ENCODE measurements at regions not wholly inside any gene's neighbourhood (a gene's known extent, or its start where the extent isn't known, plus 50 kb on each side); places are given as distances from the start of the nearest gene placed in this dataset.
"Not testable (repeated sequence)": the region's sequence is repeated elsewhere in the genome, so short reads cannot be mapped to it uniquely, and the experiment has no call there.

DNA sequence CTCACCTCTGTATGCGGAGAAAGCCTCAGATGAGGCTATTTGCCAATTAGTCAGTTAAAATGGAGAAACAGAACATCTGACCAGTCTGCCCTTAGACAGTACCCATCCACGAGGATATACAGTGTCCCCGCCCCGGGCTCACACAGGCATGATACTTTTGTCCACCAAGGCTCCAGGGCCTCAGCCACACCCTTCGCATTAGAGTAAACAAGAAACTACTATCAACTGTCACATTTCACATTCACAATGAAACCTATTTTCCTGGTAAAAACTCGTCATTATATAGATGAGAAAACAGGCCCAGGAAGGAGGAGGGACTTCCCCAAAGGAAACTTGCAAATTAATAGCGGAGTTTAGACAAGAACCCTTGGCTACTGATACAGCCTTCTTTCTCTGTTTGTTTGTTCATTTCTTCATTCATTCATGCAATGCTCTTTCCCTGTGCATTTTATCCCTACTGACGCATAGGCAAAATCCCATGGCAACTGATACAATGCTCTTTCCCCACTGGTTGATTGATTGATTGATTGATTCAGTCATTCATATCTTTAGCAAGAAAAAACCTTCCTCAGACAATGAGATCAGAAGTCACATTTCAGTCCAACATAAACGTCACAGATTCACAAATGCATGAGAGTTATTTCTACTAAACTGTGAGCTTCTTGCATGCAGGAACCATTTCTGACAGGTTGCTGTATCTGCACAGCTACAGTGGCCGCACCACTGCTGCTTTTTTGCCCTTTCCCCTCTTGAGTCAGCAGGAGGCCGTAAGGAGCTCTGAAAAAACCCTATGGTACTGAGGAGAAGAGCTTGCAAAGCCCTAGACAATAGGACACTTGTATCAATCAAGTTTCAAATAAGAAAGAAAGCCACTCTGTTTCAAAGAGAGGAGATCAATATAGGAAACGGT, 777.1 kb downstream of the RNF144A start:
- FAIRE-seq (no peak), ATAC-seq (no peak), DNase-seq (ENCODE audit: extremely low read depth in 1 of 4, low spot score in 3 of 4) (no peak)
- H3K4me2 ChIP-seq (ENCODE audit: insufficient read depth, low read length) = 0 out of 2 replicates have a peak overlapping the region, but pooled peaks have one; percentile 8
- H3K4me3 ChIP-seq = no peak overlapping the region
- H3K79me2 ChIP-seq (ENCODE audit: control insufficient read depth, insufficient read depth, low read length) = no peaks in the 10 kb centered on the region
- no peaks in the 10 kb centered on the region for H3K9me3 ChIP-seq (replicated peaks; ENCODE audit: control insufficient read depth, insufficient read depth, low read depth, low read length)
- no peaks in the 10 kb centered on the region for H3K27me3 ChIP-seq (ENCODE audit: control insufficient read depth in 2 of 2, insufficient read depth in 2 of 2, low read length in 2 of 2)
- ChIA-PET CTCF (ENCODE audit: low intra/inter-chr PET ratio) (no interaction called here), POLR2A (no interaction called here)
- in situ Hi-C loops (cut with MboI) = no loop called here
- no peaks in the 10 kb centered on the region for H3K4me1 ChIP-seq (replicated peaks in 1 of 2; ENCODE audit: control insufficient read depth in 2 of 2, insufficient read depth in 2 of 2, low read length in 2 of 2)
- H2AFZ ChIP-seq (ENCODE audit: low read depth, low read length) = no peak overlapping the region
- WGBS (ENCODE audit: insufficient coverage, low coverage, missing lambda C conversion rate) = under 1% methylated on average over 12 of the region's 12 CpGs
- no peaks in the 10 kb centered on the region for H3K36me3 ChIP-seq (ENCODE audit: control insufficient read depth, insufficient read depth, low read length)
- no peak overlapping the region for H3K27ac ChIP-seq (ENCODE audit: extremely low read depth, low read depth, low read length)
- intact Hi-C loops (cut with micrococcal nuclease) = no loop called here
- TF ChIP-seq ZNF77 (CRISPR knock-in tag; IDR thresholded peaks at IDR 0.05) = no peak
- TF ChIP-seq, protein P1, sequence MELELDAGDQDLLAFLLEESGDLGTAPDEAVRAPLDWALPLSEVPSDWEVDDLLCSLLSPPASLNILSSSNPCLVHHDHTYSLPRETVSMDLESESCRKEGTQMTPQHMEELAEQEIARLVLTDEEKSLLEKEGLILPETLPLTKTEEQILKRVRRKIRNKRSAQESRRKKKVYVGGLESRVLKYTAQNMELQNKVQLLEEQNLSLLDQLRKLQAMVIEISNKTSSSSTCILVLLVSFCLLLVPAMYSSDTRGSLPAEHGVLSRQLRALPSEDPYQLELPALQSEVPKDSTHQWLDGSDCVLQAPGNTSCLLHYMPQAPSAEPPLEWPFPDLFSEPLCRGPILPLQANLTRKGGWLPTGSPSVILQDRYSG (tag; conservative IDR thresholded peaks at IDR 0.05; ENCODE audit: low read depth) = no peak
- no peak for TF ChIP-seq ZKSCAN3 (CRISPR knock-in tag; IDR thresholded peaks at IDR 0.05)
- TF ChIP-seq TRIM28 (IDR thresholded peaks at IDR 0.05) = no peak
- no peak for TF ChIP-seq TCF7 (IDR thresholded peaks at IDR 0.05; ENCODE audit: borderline replicate concordance)
- TF ChIP-seq, protein P2, sequence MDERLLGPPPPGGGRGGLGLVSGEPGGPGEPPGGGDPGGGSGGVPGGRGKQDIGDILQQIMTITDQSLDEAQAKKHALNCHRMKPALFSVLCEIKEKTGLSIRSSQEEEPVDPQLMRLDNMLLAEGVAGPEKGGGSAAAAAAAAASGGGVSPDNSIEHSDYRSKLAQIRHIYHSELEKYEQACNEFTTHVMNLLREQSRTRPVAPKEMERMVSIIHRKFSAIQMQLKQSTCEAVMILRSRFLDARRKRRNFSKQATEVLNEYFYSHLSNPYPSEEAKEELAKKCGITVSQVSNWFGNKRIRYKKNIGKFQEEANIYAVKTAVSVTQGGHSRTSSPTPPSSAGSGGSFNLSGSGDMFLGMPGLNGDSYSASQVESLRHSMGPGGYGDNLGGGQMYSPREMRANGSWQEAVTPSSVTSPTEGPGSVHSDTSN (CRISPR knock-in tag; IDR thresholded peaks at IDR 0.05; ENCODE audit: low read depth) = no peak
- TF ChIP-seq, protein P2 (tag; conservative IDR thresholded peaks at IDR 0.05; ENCODE audit: low read depth) = no peak
- TF ChIP-seq BDP1 (IDR thresholded peaks at IDR 0.05; ENCODE audit: insufficient read depth, insufficient read length) = no peak
- TF ChIP-seq NCOA6 (IDR thresholded peaks at IDR 0.05) = no peak
- no peak for TF ChIP-seq ZNF584 (CRISPR knock-in tag; IDR thresholded peaks at IDR 0.05; ENCODE audit: low read depth)
- TF ChIP-seq HMG20B (CRISPR knock-in tag; IDR thresholded peaks at IDR 0.05) = no peak
- no peak for TF ChIP-seq SMARCE1 (IDR thresholded peaks at IDR 0.05)
- no peak for TF ChIP-seq SMAD2 (IDR thresholded peaks at IDR 0.05; ENCODE audit: low read depth, low read length)
- TF ChIP-seq ARID1B (IDR thresholded peaks at IDR 0.05) = no peak
- no TSS peak for BruUV-seq (replicated peaks)
- H4K20me1 ChIP-seq (replicated peaks; ENCODE audit: control insufficient read depth, insufficient read depth, low read length) = no peaks in the 10 kb centered on the region
- H3K9ac ChIP-seq (ENCODE audit: insufficient read depth in 1 of 2, low read depth in 2 of 2, low read length in 2 of 2) = no peak overlapping the region
- no peaks in the 10 kb centered on the region for H3K9me1 ChIP-seq (ENCODE audit: control insufficient read depth, insufficient read depth, low read length)

DNA sequence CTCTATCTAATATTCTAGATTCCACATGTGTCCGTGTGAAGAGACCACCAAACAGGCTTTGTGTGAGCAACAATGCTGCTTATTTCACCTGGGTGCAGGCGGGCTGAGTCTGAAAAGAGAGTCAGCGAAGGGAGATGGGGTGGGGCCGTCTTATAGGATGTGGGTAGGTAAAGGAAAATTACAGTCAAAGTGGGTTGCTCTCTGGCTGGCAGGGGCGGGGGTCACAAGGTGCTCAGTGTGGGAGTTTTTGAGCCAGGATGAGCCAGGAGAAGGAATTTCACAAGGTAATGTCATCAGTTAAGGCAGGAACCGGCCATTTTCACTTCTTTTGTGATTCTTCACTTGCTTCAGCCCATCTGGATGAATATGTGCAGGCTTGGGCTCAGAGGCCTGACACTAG, 779.3 kb downstream of the RNF144A start:
- H3K36me3 ChIP-seq (ENCODE audit: control insufficient read depth, insufficient read depth, low read length); H3K9me3 ChIP-seq (replicated peaks; ENCODE audit: control insufficient read depth, insufficient read depth, low read depth, low read length); POLR2A ChIA-PET; H3K4me1 ChIP-seq (replicated peaks in 1 of 2; ENCODE audit: control insufficient read depth in 2 of 2, insufficient read depth in 2 of 2, low read length in 2 of 2); ATAC-seq; H3K9ac ChIP-seq (ENCODE audit: insufficient read depth in 1 of 2, low read depth in 2 of 2, low read length in 2 of 2); DNase-seq (ENCODE audit: extremely low read depth in 1 of 4, low spot score in 3 of 4); intact Hi-C loops (cut with micrococcal nuclease); H3K4me3 ChIP-seq; BruUV-seq (replicated peaks); H3K79me2 ChIP-seq (ENCODE audit: control insufficient read depth, insufficient read depth, low read length); H3K9me1 ChIP-seq (ENCODE audit: control insufficient read depth, insufficient read depth, low read length); H4K20me1 ChIP-seq (replicated peaks; ENCODE audit: control insufficient read depth, insufficient read depth, low read length); H3K4me2 ChIP-seq (ENCODE audit: insufficient read depth, low read length); H3K27me3 ChIP-seq (ENCODE audit: control insufficient read depth in 2 of 2, insufficient read depth in 2 of 2, low read length in 2 of 2); in situ Hi-C loops (cut with MboI); H3K27ac ChIP-seq (ENCODE audit: extremely low read depth, low read depth, low read length); H2AFZ ChIP-seq (ENCODE audit: low read depth, low read length); FAIRE-seq: not testable (repeated sequence)
- 0% methylated on average over 6 of the region's 6 CpGs for WGBS (ENCODE audit: insufficient coverage, low coverage, missing lambda C conversion rate)
- CTCF ChIA-PET (ENCODE audit: low intra/inter-chr PET ratio) = interaction anchor here (0.6 kb wide), 1 partner anchor 17 kb away, joined by 4 read pairs; no protein-coding TSS in a partner anchor

Data from K562 (cell line).